HG03196 (cell line): ENCODE measurements at regions not wholly inside any gene's neighbourhood (a gene's known extent, or its start where the extent isn't known, plus 50 kb on each side); places are given as distances from the start of the nearest gene placed in this dataset.

ENCODE experiments used
- ATAC-seq: cut with Tn5 transposase; IDR thresholded peaks from one replicate; pipeline ENCODE4 v1.9.1; 2021; ENCODE audit not compliant: unreplicated experiment

DNA sequence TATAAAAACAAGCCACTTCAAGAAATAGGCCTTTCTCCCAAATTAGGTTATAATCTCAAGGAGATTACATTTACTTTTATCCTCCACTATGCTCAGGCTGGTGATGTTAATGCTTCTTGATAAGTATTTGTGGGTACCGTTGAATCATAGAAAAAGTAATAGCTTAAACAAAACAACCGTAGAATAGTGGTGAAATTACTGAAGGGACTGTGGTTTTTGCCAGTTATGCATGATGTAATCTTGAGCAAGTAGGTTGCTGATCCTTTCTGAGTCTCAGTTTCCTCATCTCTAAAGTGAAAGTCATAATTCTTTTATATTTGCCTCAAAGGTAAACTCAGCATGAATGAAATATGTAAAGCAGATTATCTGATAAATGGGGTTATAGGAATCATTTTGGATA, 187.3 kb upstream of the JAG1 start:
- no peak for ATAC-seq

DNA sequence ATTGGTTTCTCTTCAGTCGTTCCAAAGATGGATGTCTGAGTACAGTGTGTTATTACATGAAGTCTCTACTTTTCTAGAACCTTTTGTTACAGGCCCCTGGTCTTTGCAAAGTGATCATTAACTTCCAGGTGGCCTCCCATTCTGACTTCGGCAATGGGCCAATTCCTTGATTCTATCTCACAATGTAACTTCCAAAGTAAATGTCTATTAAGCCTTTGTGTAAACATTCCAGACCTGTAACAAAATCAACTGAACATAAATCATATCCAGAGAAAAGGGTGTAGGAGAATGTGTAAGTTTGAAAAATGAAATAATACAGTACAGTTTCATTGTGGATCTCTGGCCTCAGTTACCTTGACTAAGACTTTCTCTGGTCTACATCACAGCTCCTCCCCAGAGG, 187.8 kb upstream of the JAG1 start:
- no peak for ATAC-seq

DNA sequence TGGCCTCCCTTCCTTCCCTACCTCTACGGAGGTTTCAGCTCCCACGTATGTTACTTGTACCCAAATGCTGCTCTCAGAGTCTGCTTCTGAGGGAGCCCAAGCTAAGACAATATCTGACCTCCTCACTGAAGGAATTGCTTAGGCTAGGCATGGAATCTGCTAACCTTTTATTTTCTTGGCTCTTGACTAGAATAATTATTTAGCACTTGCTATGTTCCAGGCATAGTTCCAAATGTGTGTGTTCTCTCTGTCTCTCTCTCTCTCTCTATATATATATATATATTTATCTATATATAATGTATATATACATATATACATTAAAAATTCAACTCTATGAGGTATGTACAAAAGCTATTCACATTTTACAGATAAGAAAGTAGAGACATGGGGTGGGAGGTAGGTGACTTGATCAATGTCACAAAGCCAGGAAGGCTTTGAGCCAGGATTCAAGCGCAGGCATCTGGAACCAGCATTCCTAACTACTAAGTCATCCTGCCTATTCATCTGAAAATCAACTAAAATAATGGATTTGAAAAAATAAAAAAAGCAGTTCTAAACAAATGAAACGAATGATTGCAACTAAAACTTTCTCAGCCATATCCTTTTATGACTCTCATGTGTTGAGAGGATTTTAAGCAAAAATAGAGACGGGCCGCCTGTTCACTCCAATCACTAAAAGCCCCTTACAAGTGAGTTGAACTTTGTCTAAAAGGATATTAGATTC, 189.7 kb upstream of the JAG1 start:
- no peak for ATAC-seq

GRCh38 chr20:10864076-10864672, 190.4 kb upstream of the JAG1 start:
- ATAC-seq, result no peak

DNA sequence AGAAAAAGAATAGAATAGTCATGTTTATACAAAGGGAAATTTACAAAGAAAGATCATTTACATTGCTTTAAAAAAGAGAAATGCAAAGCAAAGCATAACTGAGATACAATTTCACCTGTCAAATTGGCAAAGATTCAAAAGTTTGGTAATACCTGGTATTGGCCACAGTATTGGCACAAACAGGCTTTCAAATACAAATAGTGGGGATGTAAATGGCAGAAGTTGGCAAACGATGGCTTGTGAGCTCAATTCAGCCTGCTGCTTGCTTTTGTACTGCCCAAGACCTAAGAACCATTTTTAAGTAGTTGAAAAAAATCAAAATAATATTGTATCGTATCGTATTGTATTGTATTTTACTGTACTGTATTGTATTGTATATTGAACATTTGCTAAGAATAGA, 194.5 kb upstream of the JAG1 start:
- ATAC-seq, result no peak

GRCh38 chr20:10873026-10873425, 199.2 kb upstream of the JAG1 start:
- no peak for ATAC-seq

GRCh38 chr20:10875653-10876052, 201.9 kb upstream of the JAG1 start:
- ATAC-seq, result no peak

DNA sequence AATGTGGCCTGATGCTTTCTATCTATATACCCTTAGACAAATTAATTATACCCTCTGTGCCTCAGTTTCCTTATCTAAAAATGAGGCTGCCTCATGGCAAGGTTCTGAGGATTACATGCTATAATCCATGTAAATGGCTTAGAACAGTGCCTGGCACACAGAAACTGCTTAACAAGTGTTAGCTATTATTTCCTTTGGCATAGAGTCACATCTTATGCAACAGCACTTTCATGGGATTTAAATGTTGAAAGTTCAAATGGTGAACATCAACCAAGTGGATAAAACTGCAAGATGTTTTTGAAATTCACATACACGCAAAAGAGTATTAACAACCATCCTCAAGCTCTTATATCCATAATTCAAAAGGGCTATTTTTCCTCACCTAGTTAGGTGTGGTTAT, 202.8 kb upstream of the JAG1 start:
- no peak for ATAC-seq

- no peak for ATAC-seq
Measured at GRCh38 chr20:10877342-10877741, 203.5 kb upstream of the JAG1 start.

- ATAC-seq, result no peak
Measured at GRCh38 chr20:10883166-10883565, 209.4 kb upstream of the JAG1 start.

DNA sequence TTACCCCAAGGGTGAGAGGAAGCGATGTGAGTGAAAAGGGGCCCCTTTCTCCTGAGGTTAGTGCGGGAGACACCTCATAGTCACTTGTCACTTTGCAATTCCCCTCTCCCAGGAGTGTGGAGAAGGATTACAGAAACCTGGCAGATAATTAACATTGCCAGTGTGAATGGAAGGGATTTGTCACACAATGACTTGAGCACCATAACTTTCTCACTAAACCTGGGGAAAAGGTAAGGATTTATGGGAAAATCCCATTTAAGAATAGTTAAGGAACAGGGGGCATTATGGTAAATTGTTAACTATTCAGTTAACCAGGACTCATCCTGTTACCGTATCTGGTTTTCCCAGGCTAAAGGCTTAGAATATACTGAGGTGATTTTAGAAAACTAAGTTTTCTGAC, 219.5 kb upstream of the JAG1 start:
- no peak for ATAC-seq

DNA sequence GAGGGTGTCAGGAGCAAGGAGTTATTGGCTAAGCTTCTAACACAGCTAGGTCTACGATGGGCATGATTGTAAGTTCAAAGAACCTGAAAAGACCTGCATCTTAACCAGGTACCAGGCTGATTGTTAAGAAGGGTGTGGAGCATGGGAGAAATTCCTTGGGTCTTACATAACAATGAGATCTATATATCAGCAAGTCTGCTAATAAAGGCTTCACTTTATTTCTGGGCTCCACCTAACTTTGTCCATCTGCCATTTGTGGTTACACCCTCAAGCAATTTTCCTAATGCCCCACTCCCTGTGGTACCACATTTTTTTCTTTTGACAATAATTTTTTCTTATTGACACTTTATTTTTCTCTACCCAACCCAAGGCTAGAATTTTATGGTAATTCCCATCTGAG, 223.5 kb upstream of the JAG1 start:
- no peak for ATAC-seq

- ATAC-seq, result no peak
Measured at GRCh38 chr20:10898552-10898951, 224.8 kb upstream of the JAG1 start.

DNA sequence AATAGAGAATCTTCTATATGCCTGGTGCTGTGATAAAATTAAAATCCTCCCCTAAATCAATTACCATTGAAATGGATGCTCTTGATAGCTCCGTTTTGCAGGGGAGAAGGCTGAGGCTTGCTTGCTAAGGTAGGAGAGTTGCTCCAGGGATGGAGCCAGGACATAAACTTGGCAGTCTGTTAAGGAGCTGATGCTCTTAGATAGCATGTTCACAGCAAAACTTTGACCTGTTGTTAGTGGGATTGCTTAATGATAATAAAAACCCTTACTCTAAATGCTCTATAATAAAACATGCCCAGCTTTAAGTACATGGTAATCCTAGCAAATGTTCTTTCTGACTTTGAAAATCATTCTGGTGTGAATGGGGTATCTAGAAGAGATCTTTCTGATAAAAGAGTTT, 228.4 kb upstream of the JAG1 start:
- ATAC-seq, result no peak

DNA sequence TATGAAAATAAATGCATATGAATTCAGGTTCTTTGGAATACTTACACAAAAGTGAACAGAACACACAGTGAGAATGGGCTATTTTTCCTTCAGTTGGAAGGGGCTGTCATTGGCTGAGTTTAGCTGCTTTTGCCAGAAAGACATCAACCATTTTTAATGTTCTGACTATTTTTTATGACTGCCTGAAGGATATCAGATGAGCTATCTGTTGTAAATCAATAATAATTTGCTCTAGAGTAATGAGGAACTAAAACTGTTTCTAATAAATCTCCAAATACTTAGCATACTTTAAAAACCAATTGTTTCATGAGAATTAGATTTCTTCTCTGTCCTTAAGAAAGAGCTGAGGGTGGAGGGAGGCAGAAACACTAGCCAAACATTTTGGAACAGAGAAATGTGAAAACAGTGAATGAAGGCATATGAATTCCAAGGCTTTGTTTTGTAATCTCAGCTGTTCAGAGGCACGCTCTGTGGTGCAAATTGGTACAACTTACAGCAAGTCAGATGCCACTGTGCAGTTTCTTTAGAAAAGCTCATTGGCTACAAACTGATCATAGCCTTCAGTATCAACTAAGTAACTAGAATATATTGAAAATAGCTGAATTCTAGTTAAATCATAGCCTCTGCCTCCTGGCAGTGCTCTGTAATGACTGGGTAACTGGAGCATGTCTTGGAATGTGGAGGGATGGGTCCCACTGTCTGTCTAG, 228.9 kb upstream of the JAG1 start:
- ATAC-seq, result no peak

- ATAC-seq, result no peak
Measured at GRCh38 chr20:10906834-10907233, 233.0 kb upstream of the JAG1 start.

- no peak for ATAC-seq
Measured at GRCh38 chr20:10909803-10910202, 236.0 kb upstream of the JAG1 start.

- ATAC-seq, result no peak
Measured at GRCh38 chr20:10910535-10911178, 236.9 kb upstream of the JAG1 start.

DNA sequence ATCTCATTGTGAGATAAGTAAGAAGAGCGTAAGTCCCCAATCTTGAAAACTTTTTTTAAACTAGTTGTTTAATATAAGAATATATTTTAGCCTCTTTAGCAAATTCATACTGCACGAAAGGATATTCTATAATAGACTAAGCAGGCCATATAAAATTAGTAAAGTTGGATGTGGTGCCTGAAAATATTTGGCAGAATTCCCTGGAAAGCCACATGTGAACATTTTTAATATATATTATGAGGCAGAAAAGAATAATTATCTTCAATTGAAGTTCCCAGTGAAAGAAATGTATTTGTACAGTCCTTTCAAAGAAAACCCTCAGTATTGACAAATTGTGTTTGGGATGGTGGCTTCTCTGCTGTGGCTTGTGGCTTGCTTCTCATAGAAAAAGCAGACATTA, 237.5 kb upstream of the JAG1 start:
- no peak for ATAC-seq

GRCh38 chr20:10915815-10916214, 242.0 kb upstream of the JAG1 start:
- no peak for ATAC-seq

GRCh38 chr20:10916312-10916711, 242.5 kb upstream of the JAG1 start:
- no peak for ATAC-seq

- ATAC-seq, result no peak
Measured at GRCh38 chr20:10917826-10918225, 244.0 kb upstream of the JAG1 start.
